NCI-H1930 (cell line): ENCODE measurements at regions not wholly inside any gene's neighbourhood (a gene's known extent, or its start where the extent isn't known, plus 50 kb on each side); places are given as distances from the start of the nearest gene placed in this dataset.
"Not testable (repeated sequence)": the region's sequence is repeated elsewhere in the genome, so short reads cannot be mapped to it uniquely, and the experiment has no call there.

Experiments used
- DNase-seq, 2 experiments: peaks; one replicate each; lab custom pipeline; 2025; lab: John Stamatoyannopoulos, UW

- DNase-seq = no peak
Observed at GRCh38 chr3:35401671-35402070, 237.7 kb upstream of the ARPP21 start.

- DNase-seq = no peak
Observed at GRCh38 chr3:35404571-35404970, 234.8 kb upstream of the ARPP21 start.

GRCh38 chr3:35408882-35409281, 230.4 kb upstream of the ARPP21 start:
- DNase-seq = no peak

GRCh38 chr3:35409991-35410390, 229.3 kb upstream of the ARPP21 start:
- DNase-seq = no peak

GRCh38 chr3:35413483-35413882, 225.8 kb upstream of the ARPP21 start:
- DNase-seq = no peak

GRCh38 chr3:35417080-35417479, 222.2 kb upstream of the ARPP21 start:
- DNase-seq = no peak

GRCh38 chr3:35422101-35422500, 217.2 kb upstream of the ARPP21 start:
- DNase-seq = no peak

GRCh38 chr3:35422836-35423601, 216.3 kb upstream of the ARPP21 start:
- no peak for DNase-seq

- no peak for DNase-seq
Observed at GRCh38 chr3:35426366-35426958, 212.9 kb upstream of the ARPP21 start.

- no peak for DNase-seq
Observed at GRCh38 chr3:35437381-35437780, 201.9 kb upstream of the ARPP21 start.

- DNase-seq = no peak
Observed at GRCh38 chr3:35438101-35438500, 201.2 kb upstream of the ARPP21 start.

GRCh38 chr3:35439663-35440062, 199.7 kb upstream of the ARPP21 start:
- DNase-seq = no peak

GRCh38 chr3:35440826-35441225, 198.5 kb upstream of the ARPP21 start:
- DNase-seq = no peak

GRCh38 chr3:35446896-35447295, 192.4 kb upstream of the ARPP21 start:
- no peak for DNase-seq

GRCh38 chr3:35448121-35448520, 191.2 kb upstream of the ARPP21 start:
- DNase-seq = no peak

GRCh38 chr3:35448681-35449080, 190.6 kb upstream of the ARPP21 start:
- no peak for DNase-seq

GRCh38 chr3:35454819-35455218, 184.5 kb upstream of the ARPP21 start:
- DNase-seq = not testable (repeated sequence)

GRCh38 chr3:35473956-35474355, 165.4 kb upstream of the ARPP21 start:
- no peak for DNase-seq

- DNase-seq = not testable (repeated sequence)
Observed at GRCh38 chr3:35482566-35482965, 156.8 kb upstream of the ARPP21 start.

GRCh38 chr3:35483131-35483530, 156.2 kb upstream of the ARPP21 start:
- no peak for DNase-seq

- DNase-seq = no peak
Observed at GRCh38 chr3:35484929-35485530, 154.3 kb upstream of the ARPP21 start.

GRCh38 chr3:35486295-35486694, 153.0 kb upstream of the ARPP21 start:
- no peak for DNase-seq

GRCh38 chr3:35487376-35487775, 151.9 kb upstream of the ARPP21 start:
- DNase-seq = no peak
